ENCODE measurements at regions not wholly inside any gene's neighbourhood (a gene's known extent, or its start where the extent isn't known, plus 50 kb on each side); places are given as distances from the start of the nearest gene placed in this dataset.

- no peaks in the 10 kb centered on the region for H3K9me3 ChIP-seq
- TF ChIP-seq CTCF (IDR thresholded peaks at IDR 0.05; ENCODE audit: low read depth, low read length): no peak
- H3K4me3 ChIP-seq (ENCODE audit: low read depth, low read length): no peak overlapping the region
- no peaks in the 10 kb centered on the region for H3K36me3 ChIP-seq
- no peak for DNase-seq
- no peaks in the 10 kb centered on the region for H3K4me1 ChIP-seq
- no peaks in the 10 kb centered on the region for H3K27me3 ChIP-seq
Measured at GRCh38 chr6:147741389-147741788, 232.9 kb downstream of the SAMD5 start.

GRCh38 chr6:147742440-147742839, 233.9 kb downstream of the SAMD5 start:
- no peak for DNase-seq
- Histone ChIP-seq H3K9me3 (no peaks in the 10 kb centered on the region), H3K4me1 (no peaks in the 10 kb centered on the region), H3K4me3 (ENCODE audit: low read depth, low read length) (no peak overlapping the region), H3K36me3 (no peaks in the 10 kb centered on the region), H3K27me3 (no peaks in the 10 kb centered on the region)
- no peak for TF ChIP-seq CTCF (IDR thresholded peaks at IDR 0.05; ENCODE audit: low read depth, low read length)

GRCh38 chr6:147744012-147744411, 235.5 kb downstream of the SAMD5 start:
- Histone ChIP-seq H3K4me1 (no peaks in the 10 kb centered on the region), H3K36me3 (no peaks in the 10 kb centered on the region), H3K27me3 (no peaks in the 10 kb centered on the region), H3K9me3 (no peaks in the 10 kb centered on the region), H3K4me3 (ENCODE audit: low read depth, low read length) (no peak overlapping the region)
- no peak for TF ChIP-seq CTCF (IDR thresholded peaks at IDR 0.05; ENCODE audit: low read depth, low read length)
- no peak for DNase-seq

- Histone ChIP-seq H3K27me3 (no peaks in the 10 kb centered on the region), H3K36me3 (no peaks in the 10 kb centered on the region), H3K4me3 (ENCODE audit: low read depth, low read length) (no peak overlapping the region), H3K4me1 (no peaks in the 10 kb centered on the region), H3K9me3 (no peaks in the 10 kb centered on the region)
- no peak for TF ChIP-seq CTCF (IDR thresholded peaks at IDR 0.05; ENCODE audit: low read depth, low read length)
- no peak for DNase-seq
Measured at GRCh38 chr6:147749331-147749730, 240.8 kb downstream of the SAMD5 start.

GRCh38 chr6:147750413-147750812, 241.9 kb downstream of the SAMD5 start:
- H3K9me3 ChIP-seq: no peaks in the 10 kb centered on the region
- H3K36me3 ChIP-seq: no peaks in the 10 kb centered on the region
- DNase-seq: no peak
- no peak overlapping the region for H3K4me3 ChIP-seq (ENCODE audit: low read depth, low read length)
- no peaks in the 10 kb centered on the region for H3K27me3 ChIP-seq
- H3K4me1 ChIP-seq: no peaks in the 10 kb centered on the region
- TF ChIP-seq CTCF (IDR thresholded peaks at IDR 0.05; ENCODE audit: low read depth, low read length): no peak

DNA sequence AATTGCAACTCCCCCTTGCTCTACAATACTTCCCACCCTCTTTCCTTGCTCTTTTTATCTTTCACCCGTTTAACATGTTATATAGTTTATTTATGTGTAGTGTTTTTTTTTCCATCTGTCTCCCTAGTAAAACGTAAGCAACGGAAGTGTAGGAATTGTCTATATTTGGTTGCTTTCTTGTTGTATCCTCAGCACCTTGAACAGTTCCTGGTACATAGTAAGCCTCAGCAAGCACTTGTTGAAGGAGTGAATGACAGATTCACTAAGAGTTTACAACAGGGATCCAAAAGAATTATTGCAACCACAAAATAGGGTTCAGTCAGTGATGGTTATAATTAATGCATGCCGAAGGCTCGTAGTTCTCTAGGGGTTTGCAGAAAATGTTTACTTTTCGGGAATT, 242.7 kb downstream of the SAMD5 start:
- Histone ChIP-seq H3K4me1 (no peaks in the 10 kb centered on the region), H3K27me3 (no peaks in the 10 kb centered on the region), H3K9me3 (no peaks in the 10 kb centered on the region), H3K4me3 (ENCODE audit: low read depth, low read length) (no peak overlapping the region), H3K36me3 (no peaks in the 10 kb centered on the region)
- no peak for DNase-seq
- TF ChIP-seq CTCF (IDR thresholded peaks at IDR 0.05; ENCODE audit: low read depth, low read length): no peak

All from BE2C (cell line).